ENCODE measurements at regions not wholly inside any gene's neighbourhood (a gene's known extent, or its start where the extent isn't known, plus 50 kb on each side); places are given as distances from the start of the nearest gene placed in this dataset.

DNA sequence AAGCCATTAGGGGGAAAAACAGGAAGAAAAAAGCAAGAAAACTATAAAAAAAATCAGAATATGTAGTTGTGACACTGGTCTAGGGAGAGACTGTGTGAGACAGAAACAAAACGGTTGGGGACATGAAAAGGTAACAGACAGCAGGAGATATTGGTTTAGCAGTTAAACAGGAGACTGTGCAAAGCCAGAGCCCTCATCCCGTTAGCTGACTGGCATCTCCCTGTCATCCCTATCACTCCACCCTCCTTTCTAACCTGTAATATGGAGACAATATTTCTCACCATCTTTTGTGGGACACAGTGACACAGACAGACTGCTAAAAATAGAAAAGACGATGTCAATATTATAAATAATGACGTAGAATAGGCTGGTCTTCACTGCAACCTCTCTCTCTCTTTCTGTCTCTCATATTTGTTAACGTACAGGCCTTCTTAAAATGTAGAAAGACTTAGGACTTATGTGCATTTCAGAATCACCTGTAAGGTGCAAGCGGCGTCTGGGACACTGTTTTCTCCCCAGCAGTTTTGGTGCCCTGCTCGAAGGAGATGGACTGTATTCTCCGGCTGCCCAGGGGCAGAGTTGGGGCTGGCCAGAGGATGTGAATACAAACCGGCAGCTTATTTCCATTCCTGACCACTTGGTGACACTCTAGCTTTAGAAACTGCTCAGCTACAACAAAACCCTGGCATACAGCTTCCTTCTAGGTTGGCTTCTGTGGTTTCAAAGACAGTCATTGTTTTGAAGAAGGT, 190.6 kb downstream of the MAT2B start:
- no peak overlapping the region for H3K27ac ChIP-seq
- no peak overlapping the region for H3K4me3 ChIP-seq
- no peaks in the 10 kb centered on the region for H3K9me3 ChIP-seq (ENCODE audit: low read depth)
- H3K36me3 ChIP-seq: no peaks in the 10 kb centered on the region
- H3K4me1 ChIP-seq (ENCODE audit: low read depth): peaks cover 9% of the 10 kb centered on the region
- TF ChIP-seq, protein P1, sequence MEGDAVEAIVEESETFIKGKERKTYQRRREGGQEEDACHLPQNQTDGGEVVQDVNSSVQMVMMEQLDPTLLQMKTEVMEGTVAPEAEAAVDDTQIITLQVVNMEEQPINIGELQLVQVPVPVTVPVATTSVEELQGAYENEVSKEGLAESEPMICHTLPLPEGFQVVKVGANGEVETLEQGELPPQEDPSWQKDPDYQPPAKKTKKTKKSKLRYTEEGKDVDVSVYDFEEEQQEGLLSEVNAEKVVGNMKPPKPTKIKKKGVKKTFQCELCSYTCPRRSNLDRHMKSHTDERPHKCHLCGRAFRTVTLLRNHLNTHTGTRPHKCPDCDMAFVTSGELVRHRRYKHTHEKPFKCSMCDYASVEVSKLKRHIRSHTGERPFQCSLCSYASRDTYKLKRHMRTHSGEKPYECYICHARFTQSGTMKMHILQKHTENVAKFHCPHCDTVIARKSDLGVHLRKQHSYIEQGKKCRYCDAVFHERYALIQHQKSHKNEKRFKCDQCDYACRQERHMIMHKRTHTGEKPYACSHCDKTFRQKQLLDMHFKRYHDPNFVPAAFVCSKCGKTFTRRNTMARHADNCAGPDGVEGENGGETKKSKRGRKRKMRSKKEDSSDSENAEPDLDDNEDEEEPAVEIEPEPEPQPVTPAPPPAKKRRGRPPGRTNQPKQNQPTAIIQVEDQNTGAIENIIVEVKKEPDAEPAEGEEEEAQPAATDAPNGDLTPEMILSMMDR (IDR thresholded peaks at IDR 0.05; ENCODE audit: low read depth, low read length): peak; percentile 81
- H3K27me3 ChIP-seq: no peaks in the 10 kb centered on the region
- peak; percentile 83 to 87 for DNase-seq (ENCODE audit: low read depth in 1 of 2, low spot score in 1 of 2)

DNA sequence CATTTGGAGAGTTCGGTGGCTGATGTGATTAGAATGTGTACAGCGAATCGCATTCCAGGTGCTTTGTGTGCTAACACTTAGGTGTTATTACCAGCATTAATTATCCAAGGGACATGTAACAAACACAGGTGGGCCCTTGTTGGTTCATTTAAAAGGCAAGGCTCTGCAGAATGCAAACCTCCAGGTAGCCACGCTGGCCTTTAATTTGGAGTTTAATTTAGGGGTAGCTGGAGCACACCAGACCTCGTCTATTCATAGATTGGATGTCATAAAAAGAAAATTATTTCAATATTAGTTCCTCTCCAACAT, 191.1 kb downstream of the MAT2B start:
- Histone ChIP-seq H3K4me3 (no peak overlapping the region), H3K4me1 (ENCODE audit: low read depth) (peaks cover 9% of the 10 kb centered on the region), H3K27ac (no peak overlapping the region), H3K9me3 (ENCODE audit: low read depth) (no peaks in the 10 kb centered on the region), H3K27me3 (no peaks in the 10 kb centered on the region), H3K36me3 (no peaks in the 10 kb centered on the region)
- TF ChIP-seq, protein P1 (IDR thresholded peaks at IDR 0.05; ENCODE audit: low read depth, low read length): no peak
- no peak for DNase-seq (ENCODE audit: low read depth in 1 of 2, low spot score in 1 of 2)

DNA sequence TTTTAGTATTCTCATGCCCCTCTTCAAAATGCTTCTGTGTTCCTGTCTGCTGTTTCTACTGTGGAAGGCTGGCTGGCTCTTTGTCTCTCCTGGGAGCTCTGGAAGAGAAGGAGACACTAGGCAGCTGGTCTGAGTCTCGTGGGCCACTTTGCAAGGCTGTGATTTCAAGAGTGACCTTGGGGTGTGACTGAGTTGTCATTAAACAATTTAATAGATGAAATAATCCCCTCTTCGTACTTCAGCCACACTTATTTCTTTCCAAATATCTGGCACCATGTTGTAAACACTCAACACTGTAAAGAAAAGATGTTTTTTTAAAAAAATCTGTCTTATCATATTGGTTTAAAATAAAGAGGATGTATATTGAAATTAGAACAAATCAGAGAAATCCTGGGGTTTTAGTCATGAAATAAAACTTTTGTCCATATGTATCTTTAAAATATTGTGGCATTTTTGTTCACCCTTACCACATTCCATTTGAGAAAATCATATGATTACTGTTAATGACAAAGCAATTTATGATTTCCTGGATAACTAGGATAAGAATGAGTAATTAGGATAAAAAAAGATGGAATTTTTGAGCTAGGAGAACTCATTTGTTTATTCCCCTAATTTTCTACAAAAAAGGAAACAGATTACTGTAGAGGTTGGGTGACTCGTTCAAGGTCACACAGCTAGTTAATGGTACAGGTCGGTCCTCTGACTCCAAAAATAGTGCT, 200.8 kb downstream of the MAT2B start:
- DNase-seq (ENCODE audit: low read depth in 1 of 2, low spot score in 1 of 2): peak; percentile 20 to 27
- no peaks in the 10 kb centered on the region for H3K9me3 ChIP-seq (ENCODE audit: low read depth)
- TF ChIP-seq, protein P1 (IDR thresholded peaks at IDR 0.05; ENCODE audit: low read depth, low read length): no peak
- peaks cover 7% of the 10 kb centered on the region for H3K4me1 ChIP-seq (ENCODE audit: low read depth)
- no peaks in the 10 kb centered on the region for H3K36me3 ChIP-seq
- H3K27ac ChIP-seq: no peak overlapping the region
- no peaks in the 10 kb centered on the region for H3K27me3 ChIP-seq
- H3K4me3 ChIP-seq: no peak overlapping the region

DNA sequence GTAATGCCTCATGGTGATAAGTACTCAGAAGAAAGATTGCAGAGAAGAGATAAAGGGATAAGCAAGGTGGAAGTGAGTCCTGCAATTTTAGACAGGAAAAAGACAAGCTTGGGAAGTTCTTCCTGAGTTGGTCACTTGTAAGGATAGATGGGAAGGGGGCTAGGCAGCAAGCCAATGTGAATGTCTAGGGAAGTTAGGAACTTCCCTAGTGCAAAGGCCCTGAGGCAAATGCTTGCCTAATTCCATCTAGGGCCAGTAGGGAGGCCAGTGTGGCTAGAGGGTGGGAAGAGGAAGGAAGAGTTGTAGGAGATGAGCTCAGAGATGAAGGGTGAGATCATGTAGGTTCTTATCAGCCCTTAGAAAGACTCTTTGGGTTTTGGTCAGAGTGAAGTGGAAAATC, 206.6 kb downstream of the MAT2B start:
- Histone ChIP-seq H3K36me3 (no peaks in the 10 kb centered on the region), H3K4me1 (ENCODE audit: low read depth) (no peaks in the 10 kb centered on the region), H3K9me3 (ENCODE audit: low read depth) (no peaks in the 10 kb centered on the region), H3K4me3 (no peak overlapping the region), H3K27me3 (no peaks in the 10 kb centered on the region), H3K27ac (no peak overlapping the region)
- TF ChIP-seq, protein P1 (IDR thresholded peaks at IDR 0.05; ENCODE audit: low read depth, low read length): no peak
- no peak for DNase-seq (ENCODE audit: low read depth in 1 of 2, low spot score in 1 of 2)

DNA sequence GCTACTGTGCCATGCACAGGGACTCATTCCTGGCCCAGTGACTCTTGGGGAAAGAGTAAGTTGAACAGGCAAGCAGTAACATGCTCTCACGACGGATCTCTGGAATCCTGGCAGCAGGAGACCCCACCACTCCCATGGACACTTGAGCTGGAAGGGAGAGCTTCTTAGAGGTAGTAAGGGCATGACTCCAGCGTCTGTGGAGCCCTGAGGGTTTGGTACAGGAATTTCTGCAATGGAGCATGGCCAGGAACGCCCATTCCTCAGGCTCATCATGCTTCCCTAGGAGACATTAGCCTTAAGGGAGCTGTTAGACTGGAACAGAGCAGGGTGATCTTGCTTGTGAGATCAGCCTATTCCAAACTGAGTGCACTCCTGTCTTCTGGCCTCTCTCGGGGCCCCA, 212.9 kb downstream of the MAT2B start:
- no peak for DNase-seq (ENCODE audit: low read depth in 1 of 2, low spot score in 1 of 2)
- no peak overlapping the region for H3K4me3 ChIP-seq
- TF ChIP-seq, protein P1 (IDR thresholded peaks at IDR 0.05; ENCODE audit: low read depth, low read length): no peak
- no peaks in the 10 kb centered on the region for H3K9me3 ChIP-seq (ENCODE audit: low read depth)
- no peaks in the 10 kb centered on the region for H3K36me3 ChIP-seq
- H3K27ac ChIP-seq: no peak overlapping the region
- H3K27me3 ChIP-seq: no peaks in the 10 kb centered on the region
- H3K4me1 ChIP-seq (ENCODE audit: low read depth): no peaks in the 10 kb centered on the region

Data from cardiac muscle cell (in vitro differentiated cells and primary cell).